HG03571 (cell line): ENCODE measurements at regions not wholly inside any gene's neighbourhood (a gene's known extent, or its start where the extent isn't known, plus 50 kb on each side); places are given as distances from the start of the nearest gene placed in this dataset.

Experiments used
- ATAC-seq: cut with Tn5 transposase; IDR thresholded peaks from one replicate; pipeline ENCODE4 v1.9.1; 2021; ENCODE audit not compliant: unreplicated experiment

GRCh38 chr18:38481576-38481975 lies 916.0 kb upstream of the CELF4 start:
- no peak for ATAC-seq

- no peak for ATAC-seq
These were observed 910.1 kb upstream of the CELF4 start for GRCh38 chr18:38475686-38476085.

- ATAC-seq, result no peak
These were observed 907.9 kb upstream of the CELF4 start for GRCh38 chr18:38473535-38473934.

GRCh38 chr18:38470421-38470820 lies 904.8 kb upstream of the CELF4 start:
- no peak for ATAC-seq

- ATAC-seq, result no peak
These were observed 900.8 kb upstream of the CELF4 start for GRCh38 chr18:38466426-38466825.

DNA sequence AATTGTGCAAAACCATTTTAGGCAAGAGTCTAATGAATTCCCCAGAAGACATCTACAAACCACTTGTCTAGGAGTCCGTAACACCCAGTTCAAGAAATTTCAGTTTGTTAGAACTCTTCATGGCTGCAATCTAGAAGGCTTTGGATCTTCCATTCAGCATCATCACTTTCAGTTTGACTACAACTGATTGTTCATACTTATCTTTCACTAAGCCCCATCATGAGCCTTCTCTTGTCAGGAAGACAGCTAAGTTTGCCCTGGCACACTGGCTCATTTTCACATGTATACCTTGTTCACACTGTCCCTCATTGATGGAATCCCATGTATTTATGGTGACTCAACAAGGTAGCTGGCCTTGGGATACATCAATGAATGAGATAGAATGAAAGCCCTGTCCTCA lies 898.4 kb upstream of the CELF4 start:
- no peak for ATAC-seq

GRCh38 chr18:38460657-38461056 lies 895.1 kb upstream of the CELF4 start:
- ATAC-seq, result no peak

DNA sequence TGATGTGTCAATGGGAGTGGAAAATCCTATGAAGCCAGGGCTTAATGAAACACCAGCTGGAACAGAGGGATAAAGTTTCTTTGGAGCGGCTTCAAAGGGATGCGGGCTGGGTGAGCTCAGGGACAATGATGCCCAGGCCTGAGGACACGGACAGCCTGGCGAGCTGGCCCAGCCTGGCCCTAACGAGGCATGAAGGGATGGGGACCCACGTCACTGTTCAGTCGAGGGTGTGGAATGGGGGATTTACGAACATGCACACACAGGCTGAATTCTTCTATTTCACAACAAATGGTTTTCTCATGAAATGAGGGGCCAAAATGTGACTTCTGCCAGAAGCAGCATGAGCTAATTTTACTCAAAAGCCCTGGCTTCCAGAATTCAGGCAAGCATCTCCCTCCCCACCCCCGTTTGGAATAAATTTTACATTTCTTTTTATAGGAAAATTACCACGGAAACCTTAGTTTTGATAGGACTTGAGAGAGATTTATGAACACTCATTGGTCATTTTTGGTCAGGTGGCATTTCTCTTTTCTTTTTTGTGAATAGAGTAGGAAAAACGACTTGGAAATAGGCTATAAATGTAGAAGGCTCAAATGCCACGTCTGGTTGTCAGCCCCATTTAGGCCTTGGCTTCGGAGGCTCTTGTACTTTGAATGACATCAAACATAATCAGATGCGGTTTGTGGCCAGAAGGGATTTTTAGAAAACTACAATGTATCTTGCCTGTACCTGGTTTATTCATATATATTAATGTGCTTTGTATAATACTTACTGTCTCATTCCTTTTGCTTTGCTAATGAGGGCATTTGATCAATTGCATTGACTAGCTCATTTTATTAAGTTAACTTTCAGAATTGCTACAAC lies 893.8 kb upstream of the CELF4 start:
- no peak for ATAC-seq

- no peak for ATAC-seq
These were observed 893.1 kb upstream of the CELF4 start for GRCh38 chr18:38458698-38459097.

- no peak for ATAC-seq
These were observed 890.7 kb upstream of the CELF4 start for GRCh38 chr18:38456253-38456652.

- no peak for ATAC-seq
These were observed 889.3 kb upstream of the CELF4 start for GRCh38 chr18:38454764-38455469.

- no peak for ATAC-seq
These were observed 888.3 kb upstream of the CELF4 start for GRCh38 chr18:38453880-38454279.

DNA sequence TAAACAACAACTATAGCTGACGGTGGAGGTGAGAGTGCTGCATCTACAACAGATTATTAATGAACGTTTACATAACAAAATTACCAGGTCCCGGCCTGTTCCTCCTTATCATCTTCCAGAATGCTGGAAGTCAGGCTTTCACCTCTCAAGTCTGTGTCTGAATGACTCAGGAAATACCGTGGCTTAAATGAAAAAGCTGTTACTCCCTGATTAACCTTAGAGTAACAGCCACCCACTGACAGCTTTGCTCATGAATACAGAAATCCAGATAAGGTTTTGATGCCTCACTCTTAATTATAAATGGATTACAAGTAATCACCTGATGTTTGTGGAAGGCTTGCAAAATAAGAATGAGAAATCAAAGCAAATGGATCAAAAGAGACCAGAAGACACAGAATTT lies 885.3 kb upstream of the CELF4 start:
- ATAC-seq, result no peak

DNA sequence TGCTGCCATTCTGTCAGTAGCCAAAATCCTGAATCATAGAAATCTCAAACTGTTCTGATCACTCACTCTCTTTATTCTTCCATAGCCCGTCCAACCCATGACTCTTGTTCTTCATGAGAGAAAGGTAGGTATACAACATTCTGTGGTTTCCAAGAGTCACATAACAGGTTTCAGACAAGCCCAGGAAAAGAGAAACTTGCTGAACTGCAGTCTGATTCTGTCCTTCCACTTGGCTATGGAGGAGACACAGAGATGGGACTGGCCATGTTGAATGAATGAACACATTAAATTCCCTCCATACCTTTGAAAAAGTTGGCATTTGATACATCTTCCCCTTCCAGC lies 880.2 kb upstream of the CELF4 start:
- ATAC-seq, result no peak

DNA sequence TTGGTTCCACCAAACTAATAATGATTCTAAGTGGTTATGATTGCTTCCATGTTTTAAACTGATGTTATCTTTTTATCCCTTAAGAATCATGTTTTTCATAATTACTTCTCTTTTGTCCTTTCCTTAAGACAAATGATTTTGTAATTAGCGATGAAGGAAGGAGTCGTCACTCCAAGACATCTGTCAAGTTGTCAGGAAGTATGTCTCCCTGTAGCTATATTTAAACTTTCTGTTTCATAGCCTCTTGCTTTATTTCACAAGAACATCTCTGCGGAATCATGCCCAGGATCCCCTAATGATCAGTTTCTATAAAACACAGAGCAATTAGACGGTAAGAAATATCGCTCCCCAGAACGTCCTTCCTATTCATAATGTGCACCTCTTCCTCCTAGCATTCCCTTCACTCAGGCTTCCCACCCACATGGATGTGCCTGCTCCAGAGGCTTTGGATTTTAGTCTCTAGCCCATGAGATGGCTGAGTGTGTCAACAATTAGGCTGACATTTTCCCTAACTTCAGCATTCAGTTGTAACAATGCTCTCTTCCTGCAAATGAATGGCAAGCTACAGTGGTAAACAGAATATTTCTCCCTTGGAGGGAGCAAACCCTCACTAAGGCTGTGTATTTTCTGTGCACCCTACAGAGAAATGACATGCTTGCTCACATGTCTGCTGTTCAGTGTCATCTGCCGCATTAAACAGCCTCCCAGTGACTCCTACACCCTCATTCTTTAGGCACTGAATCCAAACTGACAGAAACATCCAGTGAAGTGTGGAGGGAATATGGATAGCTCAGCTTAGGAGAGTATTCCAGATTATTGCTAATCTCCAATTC lies 879.6 kb upstream of the CELF4 start:
- ATAC-seq, result no peak

DNA sequence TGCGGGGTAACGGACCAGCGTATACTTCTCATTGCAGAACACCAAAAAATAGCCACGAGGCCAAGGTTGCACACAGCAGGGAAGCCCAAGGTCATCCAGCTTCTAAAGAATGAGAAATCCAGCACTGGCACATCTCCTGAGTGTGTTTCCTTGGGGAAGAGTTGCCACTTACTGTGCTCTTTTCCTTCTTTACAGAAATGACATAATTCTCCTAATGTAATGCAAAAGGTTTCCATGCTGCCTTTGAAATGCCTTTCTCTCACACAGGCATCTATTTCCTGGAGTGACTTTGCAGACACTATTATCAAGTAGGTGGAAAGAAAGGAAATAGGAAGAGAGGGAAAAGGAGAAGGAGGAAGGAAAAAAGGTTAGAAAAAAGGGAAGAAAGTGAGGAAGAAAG lies 862.1 kb upstream of the CELF4 start:
- ATAC-seq, result no peak

DNA sequence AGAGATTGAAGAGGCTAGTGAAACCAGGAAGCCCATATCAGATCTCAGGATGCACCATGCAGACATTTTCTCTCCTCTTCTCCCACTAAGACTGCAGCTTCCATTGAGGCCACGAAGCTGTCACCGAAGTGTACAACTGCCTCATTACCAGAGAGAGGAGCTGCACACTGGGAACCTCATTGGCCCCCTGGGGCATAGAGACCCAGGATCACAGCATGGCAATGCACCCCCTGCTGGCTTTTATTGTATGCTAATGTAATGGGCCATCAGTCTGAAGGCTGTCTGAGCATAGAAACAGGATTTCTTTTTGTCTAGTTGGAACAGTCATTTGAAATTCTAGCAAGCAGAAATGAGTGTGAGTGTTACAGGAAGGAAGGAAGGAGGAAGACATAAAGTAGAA lies 861.6 kb upstream of the CELF4 start:
- ATAC-seq, result no peak

GRCh38 chr18:38421872-38422615 lies 856.4 kb upstream of the CELF4 start:
- ATAC-seq, result no peak

- ATAC-seq, result no peak
These were observed 855.4 kb upstream of the CELF4 start for GRCh38 chr18:38421021-38421420.

- no peak for ATAC-seq
These were observed 855.0 kb upstream of the CELF4 start for GRCh38 chr18:38420611-38421010.

DNA sequence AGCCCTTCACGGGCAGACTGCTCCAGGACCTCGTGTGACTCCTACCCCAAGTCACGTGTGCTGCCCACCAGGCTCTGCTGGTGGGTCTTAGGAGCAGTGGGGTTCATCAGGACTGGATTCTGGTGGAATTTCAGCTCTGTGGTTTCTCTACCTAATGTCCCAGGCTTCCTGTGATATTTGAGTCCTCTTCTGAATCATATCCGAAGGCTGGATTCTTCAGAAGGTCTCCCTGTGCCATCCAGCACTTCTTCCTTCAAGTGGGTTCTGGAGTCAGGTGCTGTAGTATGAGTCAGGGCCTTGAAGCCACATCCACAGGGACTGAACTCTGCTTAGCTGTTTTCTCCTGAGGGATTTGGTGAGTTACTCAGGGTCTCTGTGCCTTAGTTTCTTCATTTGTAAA lies 850.2 kb upstream of the CELF4 start:
- ATAC-seq, result no peak
